ENCODE measurements at regions not wholly inside any gene's neighbourhood (a gene's known extent, or its start where the extent isn't known, plus 50 kb on each side); places are given as distances from the start of the nearest gene placed in this dataset.

- CTCF ChIA-PET: interaction anchor here (1.0 kb wide), 1 partner anchor 189 kb away, joined by 5 read pairs; no protein-coding TSS in a partner anchor
- POLR2A ChIA-PET: no interaction called here
- H3K27ac ChIP-seq (ENCODE audit: extremely low read depth, low read depth, low read length): no peak overlapping the region
These were observed 195.4 kb upstream of the ARL4C start for GRCh38 chr2:234691968-234692955.

GRCh38 chr2:234691214-234691575 is 194.3 kb upstream of the ARL4C start:
- Histone ChIP-seq H3K9me3 (ENCODE audit: control insufficient read depth, insufficient read depth, low read depth, low read length) (no peaks in the 10 kb centered on the region), H3K4me3 (ENCODE audit: low read depth, low read length) (no peak overlapping the region), H3K27ac (ENCODE audit: extremely low read depth, low read depth, low read length) (no peak overlapping the region), H3K4me1 (ENCODE audit: control insufficient read depth, insufficient read depth, low read length) (no peaks in the 10 kb centered on the region; the same call in 1 of the 2 replicates), H3K36me3 (ENCODE audit: control insufficient read depth in 2 of 2, insufficient read depth in 1 of 2, low read length in 2 of 2) (no peaks in the 10 kb centered on the region)
- ChIA-PET POLR2A (no interaction called here), CTCF (interaction anchor here (0.7 to 1.0 kb wide), 2 partner anchors 190 to 208 kb away, joined by 3 to 5 read pairs; no protein-coding TSS in a partner anchor)
- TF ChIP-seq ZNF140 (tag by site-specific recombination; IDR thresholded peaks at IDR 0.05) (no peak), MEIS1 (CRISPR knock-in tag; IDR thresholded peaks at IDR 0.05; ENCODE audit: borderline replicate concordance) (0 out of 2 replicates have a peak, but pooled peaks have one; percentile 2)

More at GRCh38 chr2:234691968-234692955, 195.4 kb upstream of the ARL4C start:
- no peaks in the 10 kb centered on the region for H3K36me3 ChIP-seq (ENCODE audit: control insufficient read depth in 2 of 2, insufficient read depth in 1 of 2, low read length in 2 of 2)
- H3K9me3 ChIP-seq (ENCODE audit: control insufficient read depth, insufficient read depth, low read depth, low read length): no peaks in the 10 kb centered on the region
- no peak overlapping the region for H3K4me3 ChIP-seq (ENCODE audit: low read depth, low read length)
- no peaks in the 10 kb centered on the region; the same call in 1 of the 2 replicates for H3K4me1 ChIP-seq (ENCODE audit: control insufficient read depth, insufficient read depth, low read length)
- TF ChIP-seq ZNF664 (tag by site-specific recombination; IDR thresholded peaks at IDR 0.05): no peak
- TF ChIP-seq ZEB2 (tag by site-specific recombination; IDR thresholded peaks at IDR 0.05): no peak
- TF ChIP-seq ZNF629 (tag by site-specific recombination; IDR thresholded peaks at IDR 0.05): no peak
- TF ChIP-seq, protein P1, sequence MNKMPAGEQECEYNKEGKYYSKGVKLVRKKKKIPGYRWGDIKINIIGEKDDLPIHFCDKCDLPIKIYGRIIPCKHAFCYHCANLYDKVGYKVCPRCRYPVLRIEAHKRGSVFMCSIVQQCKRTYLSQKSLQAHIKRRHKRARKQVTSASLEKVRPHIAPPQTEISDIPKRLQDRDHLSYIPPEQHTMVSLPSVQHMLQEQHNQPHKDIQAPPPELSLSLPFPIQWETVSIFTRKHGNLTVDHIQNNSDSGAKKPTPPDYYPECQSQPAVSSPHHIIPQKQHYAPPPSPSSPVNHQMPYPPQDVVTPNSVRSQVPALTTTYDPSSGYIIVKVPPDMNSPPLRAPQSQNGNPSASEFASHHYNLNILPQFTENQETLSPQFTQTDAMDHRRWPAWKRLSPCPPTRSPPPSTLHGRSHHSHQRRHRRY (tag by site-specific recombination; IDR thresholded peaks at IDR 0.05): no peak
- no peak for TF ChIP-seq ZNF692 (tag by site-specific recombination; IDR thresholded peaks at IDR 0.05)
- TF ChIP-seq SETDB1 (IDR thresholded peaks at IDR 0.05; ENCODE audit: insufficient read length, low read length): no peak
- no peak for TF ChIP-seq ZBTB20 (tag by site-specific recombination; IDR thresholded peaks at IDR 0.05)
- TF ChIP-seq IKZF3 (tag by site-specific recombination; IDR thresholded peaks at IDR 0.05): no peak
- no peak for TF ChIP-seq ZNF530 (tag by site-specific recombination; IDR thresholded peaks at IDR 0.05; ENCODE audit: low read depth)
- no peak for TF ChIP-seq ZNF639 (tag by site-specific recombination; IDR thresholded peaks at IDR 0.05)
- no peak for TF ChIP-seq ZNF423 (tag by site-specific recombination; IDR thresholded peaks at IDR 0.05)
- TF ChIP-seq ZNF529 (tag by site-specific recombination; IDR thresholded peaks at IDR 0.05; ENCODE audit: insufficient replicate concordance): no peak
- TF ChIP-seq ZNF521 (tag by site-specific recombination; IDR thresholded peaks at IDR 0.05): no peak
- TF ChIP-seq CTCF (tag by site-specific recombination; IDR thresholded peaks at IDR 0.05): no peak
- no peak for TF ChIP-seq KLF1 (tag by site-specific recombination; IDR thresholded peaks at IDR 0.05)
- no peak for TF ChIP-seq ZNF837 (tag by site-specific recombination; IDR thresholded peaks at IDR 0.05)
- no peak for TF ChIP-seq SP3 (tag by site-specific recombination; IDR thresholded peaks at IDR 0.05)
- TF ChIP-seq ZNF239 (tag by site-specific recombination; IDR thresholded peaks at IDR 0.05): no peak
- no peak for TF ChIP-seq HOXC10 (CRISPR knock-in tag; IDR thresholded peaks at IDR 0.05)

Data from HEK293 (cell line).